Forelimb muscle (tissue), 1 donor: ENCODE measurements at regions not wholly inside any gene's neighbourhood (a gene's known extent, or its start where the extent isn't known, plus 50 kb on each side); places are given as distances from the start of the nearest gene placed in this dataset.
"Not testable (repeated sequence)": the region's sequence is repeated elsewhere in the genome, so short reads cannot be mapped to it uniquely, and the experiment has no call there.

Source experiments
- DNase-seq: peaks from one replicate; pipeline ENCODE4 v3.0.0-alpha.2; 2013; ENCODE audit warnings: low read depth

- DNase-seq, result no peak
Measured at GRCh38 chr6:12478921-12479320, 188.8 kb downstream of the EDN1 start.

- no peak for DNase-seq
Measured at GRCh38 chr6:12479451-12479850, 189.3 kb downstream of the EDN1 start.

GRCh38 chr6:12479881-12480280 lies 189.7 kb downstream of the EDN1 start:
- DNase-seq, result no peak

GRCh38 chr6:12480379-12480778 lies 190.2 kb downstream of the EDN1 start:
- no peak for DNase-seq

GRCh38 chr6:12481292-12481691 lies 191.1 kb downstream of the EDN1 start:
- no peak for DNase-seq

- no peak for DNase-seq
Measured at GRCh38 chr6:12481850-12482249, 191.7 kb downstream of the EDN1 start.

- DNase-seq, result no peak
Measured at GRCh38 chr6:12482386-12483375, 192.5 kb downstream of the EDN1 start.

- no peak for DNase-seq
Measured at GRCh38 chr6:12483712-12484111, 193.6 kb downstream of the EDN1 start.

GRCh38 chr6:12484519-12484918 lies 194.4 kb downstream of the EDN1 start:
- DNase-seq, result no peak

GRCh38 chr6:12485226-12485764 lies 195.1 kb downstream of the EDN1 start:
- DNase-seq, result no peak

- DNase-seq, result no peak
Measured at GRCh38 chr6:12485837-12486236, 195.7 kb downstream of the EDN1 start.

GRCh38 chr6:12490351-12490903 lies 200.3 kb downstream of the EDN1 start:
- no peak for DNase-seq

- no peak for DNase-seq
Measured at GRCh38 chr6:12490904-12491571, 200.9 kb downstream of the EDN1 start.

- not testable (repeated sequence) for DNase-seq
Measured at GRCh38 chr6:12492929-12493328, 202.8 kb downstream of the EDN1 start.

GRCh38 chr6:12493446-12493845 lies 203.3 kb downstream of the EDN1 start:
- no peak for DNase-seq

- no peak for DNase-seq
Measured at GRCh38 chr6:12494161-12494560, 204.0 kb downstream of the EDN1 start.

- no peak for DNase-seq
Measured at GRCh38 chr6:12501990-12502389, 211.8 kb downstream of the EDN1 start.

- no peak for DNase-seq
Measured at GRCh38 chr6:12504325-12504966, 212.1 kb upstream of the PHACTR1 start.

GRCh38 chr6:12505486-12505885 lies 211.1 kb upstream of the PHACTR1 start:
- DNase-seq, result no peak

GRCh38 chr6:12506159-12506558 lies 210.4 kb upstream of the PHACTR1 start:
- no peak for DNase-seq

GRCh38 chr6:12507636-12508035 lies 208.9 kb upstream of the PHACTR1 start:
- no peak for DNase-seq

GRCh38 chr6:12508553-12508952 lies 208.0 kb upstream of the PHACTR1 start:
- DNase-seq, result no peak
